Mammary epithelial cell (primary cell): ENCODE measurements at regions not wholly inside any gene's neighbourhood (a gene's known extent, or its start where the extent isn't known, plus 50 kb on each side); places are given as distances from the start of the nearest gene placed in this dataset.

ENCODE experiments used
- EZH2 ChIP-seq: IDR thresholded peaks from 2 replicates; pipeline ENCODE4 v1.6.1; 2012; ENCODE audit warnings: low read length, inconsistent platforms, borderline replicate concordance
- TF ChIP-seq, protein P1 (sequence below), 2 donors: IDR thresholded peaks in 1 of 2; conservative IDR thresholded peaks in 1 of 2; 2 replicates each; pipeline ENCODE4 v1.5.1; 2011 to 2012; ENCODE audit warnings: inconsistent platforms in 2 of 2, low read length in 2 of 2, mild to moderate bottlenecking in 2 of 2, control low read depth in 1 of 2, low read depth in 1 of 2; ENCODE audit not compliant: insufficient read depth in 1 of 2; ENCODE audit errors: extremely low read depth in 1 of 2

GRCh38 chr17:77437017-77437416 lies 296.2 kb downstream of the SEC14L1 start:
- TF ChIP-seq, protein P1, sequence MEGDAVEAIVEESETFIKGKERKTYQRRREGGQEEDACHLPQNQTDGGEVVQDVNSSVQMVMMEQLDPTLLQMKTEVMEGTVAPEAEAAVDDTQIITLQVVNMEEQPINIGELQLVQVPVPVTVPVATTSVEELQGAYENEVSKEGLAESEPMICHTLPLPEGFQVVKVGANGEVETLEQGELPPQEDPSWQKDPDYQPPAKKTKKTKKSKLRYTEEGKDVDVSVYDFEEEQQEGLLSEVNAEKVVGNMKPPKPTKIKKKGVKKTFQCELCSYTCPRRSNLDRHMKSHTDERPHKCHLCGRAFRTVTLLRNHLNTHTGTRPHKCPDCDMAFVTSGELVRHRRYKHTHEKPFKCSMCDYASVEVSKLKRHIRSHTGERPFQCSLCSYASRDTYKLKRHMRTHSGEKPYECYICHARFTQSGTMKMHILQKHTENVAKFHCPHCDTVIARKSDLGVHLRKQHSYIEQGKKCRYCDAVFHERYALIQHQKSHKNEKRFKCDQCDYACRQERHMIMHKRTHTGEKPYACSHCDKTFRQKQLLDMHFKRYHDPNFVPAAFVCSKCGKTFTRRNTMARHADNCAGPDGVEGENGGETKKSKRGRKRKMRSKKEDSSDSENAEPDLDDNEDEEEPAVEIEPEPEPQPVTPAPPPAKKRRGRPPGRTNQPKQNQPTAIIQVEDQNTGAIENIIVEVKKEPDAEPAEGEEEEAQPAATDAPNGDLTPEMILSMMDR (conservative IDR thresholded peaks at IDR 0.05 in 1 of 2, IDR thresholded peaks at IDR 0.05 in 1 of 2; ENCODE audit: extremely low read depth in 1 of 2, insufficient read depth in 1 of 2, low read depth in 1 of 2, low read length in 2 of 2) = no peak
- TF ChIP-seq EZH2 = no peak
